ENCODE measurements at regions not wholly inside any gene's neighbourhood (a gene's known extent, or its start where the extent isn't known, plus 50 kb on each side); places are given as distances from the start of the nearest gene placed in this dataset.

DNA sequence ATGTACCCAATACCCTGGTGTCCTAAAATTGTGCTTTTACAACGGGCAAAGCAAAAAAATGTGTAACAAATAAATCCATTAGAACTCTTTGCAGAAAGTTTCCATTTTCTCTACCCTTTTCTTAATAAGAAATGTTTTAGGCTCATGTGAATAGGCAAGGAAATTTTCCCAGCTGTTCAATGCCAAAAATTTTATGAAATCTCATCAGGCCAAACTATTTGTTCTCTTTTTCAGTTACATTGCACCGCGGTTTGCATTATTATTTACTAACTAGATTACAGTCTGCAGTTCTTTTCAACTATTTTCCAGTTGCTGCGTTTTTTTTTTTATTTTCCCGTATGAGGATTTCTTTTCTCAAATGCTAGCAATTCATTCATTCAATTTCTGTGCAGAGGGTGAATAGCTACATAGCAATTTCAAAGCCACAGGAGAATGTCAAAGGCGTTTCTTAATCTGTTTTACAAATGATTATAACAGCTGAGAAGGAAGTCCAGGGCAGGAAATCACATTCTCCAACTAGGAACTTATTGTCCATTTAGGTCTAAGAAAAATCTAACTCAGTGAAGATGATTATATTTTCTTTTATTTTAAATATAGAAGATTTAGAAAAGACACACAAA is 367.5 kb upstream of the MMADHC start:
- no peak overlapping the region for H3K27ac ChIP-seq
- TF ChIP-seq, protein P1, sequence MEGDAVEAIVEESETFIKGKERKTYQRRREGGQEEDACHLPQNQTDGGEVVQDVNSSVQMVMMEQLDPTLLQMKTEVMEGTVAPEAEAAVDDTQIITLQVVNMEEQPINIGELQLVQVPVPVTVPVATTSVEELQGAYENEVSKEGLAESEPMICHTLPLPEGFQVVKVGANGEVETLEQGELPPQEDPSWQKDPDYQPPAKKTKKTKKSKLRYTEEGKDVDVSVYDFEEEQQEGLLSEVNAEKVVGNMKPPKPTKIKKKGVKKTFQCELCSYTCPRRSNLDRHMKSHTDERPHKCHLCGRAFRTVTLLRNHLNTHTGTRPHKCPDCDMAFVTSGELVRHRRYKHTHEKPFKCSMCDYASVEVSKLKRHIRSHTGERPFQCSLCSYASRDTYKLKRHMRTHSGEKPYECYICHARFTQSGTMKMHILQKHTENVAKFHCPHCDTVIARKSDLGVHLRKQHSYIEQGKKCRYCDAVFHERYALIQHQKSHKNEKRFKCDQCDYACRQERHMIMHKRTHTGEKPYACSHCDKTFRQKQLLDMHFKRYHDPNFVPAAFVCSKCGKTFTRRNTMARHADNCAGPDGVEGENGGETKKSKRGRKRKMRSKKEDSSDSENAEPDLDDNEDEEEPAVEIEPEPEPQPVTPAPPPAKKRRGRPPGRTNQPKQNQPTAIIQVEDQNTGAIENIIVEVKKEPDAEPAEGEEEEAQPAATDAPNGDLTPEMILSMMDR (IDR thresholded peaks at IDR 0.05) = no peak
- no peak for TF ChIP-seq ZFX (IDR thresholded peaks at IDR 0.05; ENCODE audit: borderline replicate concordance)

DNA sequence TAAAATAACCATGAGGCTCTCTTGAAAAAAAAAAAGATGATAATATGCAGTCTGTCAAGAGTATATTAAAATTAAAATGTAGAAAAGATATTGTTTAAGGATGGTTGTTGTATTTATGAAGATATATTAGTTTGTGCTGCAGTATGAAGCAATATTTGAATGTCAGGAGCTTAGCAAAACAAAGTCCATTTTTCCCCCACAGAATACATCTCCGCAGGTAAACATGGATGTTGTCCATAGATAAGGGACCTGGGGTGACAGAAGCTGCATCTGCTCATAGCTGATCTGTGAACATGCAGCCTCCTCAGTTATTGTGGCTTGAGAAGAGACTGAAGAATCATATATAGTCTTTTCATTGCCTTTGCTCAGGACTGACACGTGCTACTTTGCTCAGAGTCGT is 366.1 kb upstream of the MMADHC start:
- H3K27ac ChIP-seq = no peak overlapping the region
- TF ChIP-seq ZFX (IDR thresholded peaks at IDR 0.05; ENCODE audit: borderline replicate concordance) = no peak
- TF ChIP-seq, protein P1 (IDR thresholded peaks at IDR 0.05) = no peak

DNA sequence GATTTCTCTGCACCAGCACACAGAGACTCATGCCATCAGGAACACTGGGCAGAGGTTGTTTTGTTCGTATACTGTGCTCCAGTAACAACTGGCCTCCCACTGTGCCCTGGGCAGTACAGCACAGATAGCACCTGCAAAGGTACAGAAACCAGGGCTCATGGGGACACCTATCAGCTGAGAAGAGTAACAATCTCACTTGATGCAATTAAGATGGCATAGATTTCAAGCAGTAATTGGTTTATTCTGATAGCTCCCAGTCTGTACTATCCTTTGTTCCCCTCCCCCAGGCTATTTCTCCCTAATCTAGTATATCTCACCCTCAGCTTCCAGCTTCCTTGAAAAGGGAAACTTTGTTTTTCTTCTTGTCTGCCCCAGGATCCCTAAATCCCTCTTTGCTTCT is 343.9 kb upstream of the MMADHC start:
- H3K27ac ChIP-seq = no peak overlapping the region
- no peak for TF ChIP-seq ZFX (IDR thresholded peaks at IDR 0.05; ENCODE audit: borderline replicate concordance)
- TF ChIP-seq, protein P1 (IDR thresholded peaks at IDR 0.05) = no peak

DNA sequence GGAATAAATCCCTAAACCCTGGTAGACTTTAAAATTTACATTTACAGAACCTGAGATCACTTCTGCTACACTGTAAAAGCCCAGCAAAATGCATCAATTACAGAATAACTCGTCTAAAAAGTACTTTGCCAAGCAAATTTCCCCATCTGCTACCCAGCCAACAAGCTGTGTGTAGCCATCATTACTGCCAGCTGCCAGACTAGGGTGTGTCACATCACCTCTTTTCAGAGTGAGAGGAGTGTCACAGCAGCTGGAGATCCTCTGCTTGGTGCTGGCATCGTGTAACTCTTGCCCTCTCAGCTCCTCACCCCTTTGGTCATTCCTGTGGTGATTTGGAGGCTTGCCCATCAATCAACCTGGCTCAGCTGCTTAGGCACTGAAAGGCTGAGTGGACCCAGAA is 340.4 kb upstream of the MMADHC start:
- no peak overlapping the region for H3K27ac ChIP-seq
- TF ChIP-seq, protein P1 (IDR thresholded peaks at IDR 0.05) = no peak
- TF ChIP-seq ZFX (IDR thresholded peaks at IDR 0.05; ENCODE audit: borderline replicate concordance) = no peak

DNA sequence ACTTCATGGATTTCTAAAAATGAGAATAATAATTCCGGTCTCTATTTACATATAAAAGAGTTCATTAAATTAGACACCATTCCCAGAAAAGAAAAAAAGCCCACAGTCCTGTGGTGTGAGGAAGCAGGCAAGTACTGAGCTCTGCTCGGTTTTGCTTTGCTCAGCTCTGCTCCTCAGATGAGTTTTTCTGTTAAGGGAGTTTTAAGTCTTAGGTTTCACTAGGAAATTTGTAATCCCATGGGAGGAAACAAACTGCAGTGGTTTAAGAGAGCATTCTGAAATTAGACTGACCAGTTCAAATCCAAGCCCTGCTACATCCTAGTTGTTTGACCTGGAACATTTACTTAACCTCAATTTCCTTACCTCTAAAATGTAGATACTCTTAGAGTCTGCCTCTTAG is 338.6 kb upstream of the MMADHC start:
- TF ChIP-seq ZFX (IDR thresholded peaks at IDR 0.05; ENCODE audit: borderline replicate concordance) = no peak
- H3K27ac ChIP-seq = no peak overlapping the region

DNA sequence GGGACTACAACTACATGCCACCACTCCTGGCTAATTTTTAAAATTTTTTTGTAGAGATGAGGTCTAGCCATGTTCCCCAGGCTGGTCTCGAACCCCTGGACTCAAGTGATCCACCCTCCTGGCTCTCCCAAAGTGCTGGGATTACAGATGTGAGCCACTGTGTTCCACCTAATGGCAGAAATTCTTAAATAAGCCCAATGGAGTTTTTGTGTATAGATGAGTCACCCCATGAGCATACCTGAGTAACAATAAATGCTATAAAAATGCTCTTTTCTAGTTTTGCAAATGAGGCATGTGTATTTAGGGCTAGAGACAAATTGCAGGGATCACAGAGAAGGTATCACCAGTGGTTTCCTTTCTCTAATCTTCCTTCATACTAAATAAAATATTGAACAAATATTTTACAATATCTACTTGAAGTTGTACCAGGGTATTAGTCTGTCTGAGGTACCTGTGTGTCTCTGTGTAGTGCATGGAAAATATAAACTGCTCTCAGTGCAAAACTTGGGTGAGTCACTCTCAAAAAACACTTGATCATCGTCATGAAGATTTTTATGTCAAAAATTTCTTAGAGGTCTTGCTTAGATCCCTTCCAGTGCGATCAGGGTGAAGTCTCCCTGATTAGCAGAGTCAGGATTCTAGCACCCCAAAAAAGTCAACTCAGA is 337.1 kb upstream of the MMADHC start:
- no peak for TF ChIP-seq ZFX (IDR thresholded peaks at IDR 0.05; ENCODE audit: borderline replicate concordance)
- TF ChIP-seq, protein P1 (IDR thresholded peaks at IDR 0.05) = no peak
- H3K27ac ChIP-seq = no peak overlapping the region

DNA sequence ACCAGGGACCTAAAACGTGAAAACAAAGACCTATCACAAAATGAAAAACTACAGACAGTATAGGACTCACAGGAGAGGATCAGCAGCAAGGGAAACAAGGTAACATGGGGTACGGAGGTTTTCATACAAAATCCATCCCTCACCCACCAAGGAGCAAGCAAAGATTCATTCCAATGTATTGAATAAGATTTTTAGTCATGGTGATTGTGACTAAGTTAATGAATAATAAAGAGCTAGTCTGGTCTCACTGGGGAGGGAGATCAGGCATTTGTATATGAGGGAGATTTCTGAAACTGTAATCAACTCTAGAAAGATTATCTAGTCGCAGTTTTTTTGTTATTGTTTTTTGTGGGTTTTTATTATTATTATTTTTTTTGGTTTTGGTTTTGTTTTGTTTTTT is 336.5 kb upstream of the MMADHC start:
- no peak overlapping the region for H3K27ac ChIP-seq

More for the DNA sequence above, 336.5 kb upstream of the MMADHC start:
- TF ChIP-seq, protein P1 (IDR thresholded peaks at IDR 0.05) = no peak
- no peak for TF ChIP-seq ZFX (IDR thresholded peaks at IDR 0.05; ENCODE audit: borderline replicate concordance)
